ENCODE measurements at regions not wholly inside any gene's neighbourhood (a gene's known extent, or its start where the extent isn't known, plus 50 kb on each side); places are given as distances from the start of the nearest gene placed in this dataset.

DNA sequence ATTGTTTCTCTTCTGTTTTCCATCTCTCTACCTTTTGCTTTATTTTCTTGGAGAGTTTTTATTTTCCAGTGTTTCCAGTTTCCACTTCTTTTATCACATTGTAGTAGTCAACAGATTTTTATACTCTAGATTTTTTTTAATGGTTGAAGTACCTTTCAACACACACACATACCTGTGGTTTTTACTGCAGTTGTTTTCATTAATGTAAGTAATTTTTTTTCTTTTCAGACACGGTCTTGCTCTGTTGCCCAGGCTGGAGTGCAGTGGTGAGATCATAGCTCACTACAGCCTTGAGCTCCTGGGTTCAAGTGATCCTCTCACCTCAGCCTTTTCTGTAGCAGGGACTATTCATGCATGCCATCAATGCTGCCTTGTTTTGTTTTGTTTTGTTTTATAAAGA, 472.5 kb upstream of the SGO1 start:
- CTCF ChIA-PET = no interaction called here
- H3K27ac Mint-ChIP-seq (ENCODE audit: unreplicated experiment) = peak overlapping the region; percentile 54
- peaks cover 14% of the 10 kb centered on the region for H3K4me1 Mint-ChIP-seq (ENCODE audit: low read depth, unreplicated experiment)
- no peak overlapping the region for H3K4me3 Mint-ChIP-seq (ENCODE audit: low read depth, unreplicated experiment)
- intact Hi-C loops (cut with micrococcal nuclease; ENCODE audit: unreplicated experiment) = no loop called here
- no peaks in the 10 kb centered on the region for H3K36me3 Mint-ChIP-seq (ENCODE audit: insufficient read depth, unreplicated experiment)
- no peaks in the 10 kb centered on the region for H3K27me3 Mint-ChIP-seq (ENCODE audit: unreplicated experiment)
- peaks cover 5% of the 10 kb centered on the region for H3K9me3 Mint-ChIP-seq (ENCODE audit: low read depth, unreplicated experiment)
- TF ChIP-seq, protein P1, sequence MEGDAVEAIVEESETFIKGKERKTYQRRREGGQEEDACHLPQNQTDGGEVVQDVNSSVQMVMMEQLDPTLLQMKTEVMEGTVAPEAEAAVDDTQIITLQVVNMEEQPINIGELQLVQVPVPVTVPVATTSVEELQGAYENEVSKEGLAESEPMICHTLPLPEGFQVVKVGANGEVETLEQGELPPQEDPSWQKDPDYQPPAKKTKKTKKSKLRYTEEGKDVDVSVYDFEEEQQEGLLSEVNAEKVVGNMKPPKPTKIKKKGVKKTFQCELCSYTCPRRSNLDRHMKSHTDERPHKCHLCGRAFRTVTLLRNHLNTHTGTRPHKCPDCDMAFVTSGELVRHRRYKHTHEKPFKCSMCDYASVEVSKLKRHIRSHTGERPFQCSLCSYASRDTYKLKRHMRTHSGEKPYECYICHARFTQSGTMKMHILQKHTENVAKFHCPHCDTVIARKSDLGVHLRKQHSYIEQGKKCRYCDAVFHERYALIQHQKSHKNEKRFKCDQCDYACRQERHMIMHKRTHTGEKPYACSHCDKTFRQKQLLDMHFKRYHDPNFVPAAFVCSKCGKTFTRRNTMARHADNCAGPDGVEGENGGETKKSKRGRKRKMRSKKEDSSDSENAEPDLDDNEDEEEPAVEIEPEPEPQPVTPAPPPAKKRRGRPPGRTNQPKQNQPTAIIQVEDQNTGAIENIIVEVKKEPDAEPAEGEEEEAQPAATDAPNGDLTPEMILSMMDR (IDR thresholded peaks at IDR 0.05; ENCODE audit: unreplicated experiment) = no peak
- no peak for DNase-seq
- no TSS peak for BruUV-seq (replicated peaks)

DNA sequence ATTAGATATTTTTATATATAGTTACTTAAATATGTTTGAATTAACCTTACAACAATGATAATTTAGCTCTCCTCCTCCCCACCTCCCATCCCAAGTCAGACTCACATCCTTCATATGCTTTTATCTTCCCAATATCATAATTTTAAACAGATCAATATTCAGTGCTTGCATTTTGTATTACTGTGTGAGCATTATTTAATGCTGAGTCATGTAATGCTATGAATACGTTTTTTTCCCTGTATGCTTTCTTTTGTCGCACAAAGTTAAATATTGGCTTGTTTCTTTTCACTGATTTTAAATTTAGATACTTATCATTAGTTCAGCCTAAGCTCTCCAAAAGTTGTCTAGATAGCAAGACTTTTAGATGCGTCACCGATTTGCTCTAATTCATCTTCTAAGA, 471.6 kb upstream of the SGO1 start:
- H3K27ac Mint-ChIP-seq (ENCODE audit: unreplicated experiment) = peak overlapping the region; percentile 54
- intact Hi-C loops (cut with micrococcal nuclease; ENCODE audit: unreplicated experiment) = no loop called here
- CTCF ChIA-PET = no interaction called here
- no peaks in the 10 kb centered on the region for H3K36me3 Mint-ChIP-seq (ENCODE audit: insufficient read depth, unreplicated experiment)
- no peak overlapping the region for H3K4me3 Mint-ChIP-seq (ENCODE audit: low read depth, unreplicated experiment)
- TF ChIP-seq, protein P1 (IDR thresholded peaks at IDR 0.05; ENCODE audit: unreplicated experiment) = no peak
- no TSS peak for BruUV-seq (replicated peaks)
- DNase-seq = no peak
- peaks cover 5% of the 10 kb centered on the region for H3K9me3 Mint-ChIP-seq (ENCODE audit: low read depth, unreplicated experiment)
- H3K4me1 Mint-ChIP-seq (ENCODE audit: low read depth, unreplicated experiment) = peaks cover 15% of the 10 kb centered on the region
- H3K27me3 Mint-ChIP-seq (ENCODE audit: unreplicated experiment) = no peaks in the 10 kb centered on the region

DNA sequence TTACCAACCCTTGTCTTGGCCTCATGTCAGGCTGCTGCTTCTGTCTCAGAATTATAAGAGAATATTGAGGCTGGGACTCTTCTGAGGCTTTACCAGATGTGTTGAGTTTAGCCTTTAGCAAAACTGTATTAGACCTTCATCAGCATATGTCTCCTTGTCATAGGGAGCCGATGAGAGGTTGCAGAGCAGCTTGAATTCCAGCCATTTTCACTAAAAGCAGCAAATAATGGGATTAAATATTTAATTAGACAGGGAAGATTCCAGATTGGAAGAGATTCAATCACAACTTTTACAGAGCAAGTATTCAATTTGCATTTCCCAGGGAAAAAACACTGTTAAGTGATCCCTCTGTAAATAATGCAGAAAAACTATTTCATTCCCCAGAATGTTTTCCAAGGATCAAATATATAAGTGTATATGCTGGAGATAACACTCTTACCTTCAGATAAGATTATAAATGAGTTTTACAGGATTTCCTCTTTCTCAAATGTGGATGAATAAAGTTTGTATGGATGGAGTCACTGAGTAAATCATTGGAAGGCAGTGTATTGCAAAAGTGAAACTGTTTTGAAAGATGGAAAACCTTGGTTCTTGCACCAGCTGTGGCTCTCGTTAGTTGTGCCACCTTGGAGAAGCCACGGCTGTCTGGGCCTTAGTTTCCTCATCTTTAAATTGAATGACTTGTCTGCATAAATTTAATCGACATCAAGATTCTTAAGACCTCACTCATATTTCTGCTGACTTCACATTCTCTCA, 466.4 kb upstream of the SGO1 start:
- DNase-seq = no peak
- intact Hi-C loops (cut with micrococcal nuclease; ENCODE audit: unreplicated experiment) = no loop called here
- Mint-ChIP-seq H3K27me3 (ENCODE audit: unreplicated experiment) (no peaks in the 10 kb centered on the region), H3K9me3 (ENCODE audit: low read depth, unreplicated experiment) (peaks cover 4% of the 10 kb centered on the region), H3K4me3 (ENCODE audit: low read depth, unreplicated experiment) (peak overlapping the region; percentile 31), H3K27ac (ENCODE audit: unreplicated experiment) (no peak overlapping the region), H3K4me1 (ENCODE audit: low read depth, unreplicated experiment) (peaks cover 11% of the 10 kb centered on the region), H3K36me3 (ENCODE audit: insufficient read depth, unreplicated experiment) (no peaks in the 10 kb centered on the region)
- TF ChIP-seq, protein P1 (IDR thresholded peaks at IDR 0.05; ENCODE audit: unreplicated experiment) = no peak
- CTCF ChIA-PET = no interaction called here
- no TSS peak for BruUV-seq (replicated peaks)

DNA sequence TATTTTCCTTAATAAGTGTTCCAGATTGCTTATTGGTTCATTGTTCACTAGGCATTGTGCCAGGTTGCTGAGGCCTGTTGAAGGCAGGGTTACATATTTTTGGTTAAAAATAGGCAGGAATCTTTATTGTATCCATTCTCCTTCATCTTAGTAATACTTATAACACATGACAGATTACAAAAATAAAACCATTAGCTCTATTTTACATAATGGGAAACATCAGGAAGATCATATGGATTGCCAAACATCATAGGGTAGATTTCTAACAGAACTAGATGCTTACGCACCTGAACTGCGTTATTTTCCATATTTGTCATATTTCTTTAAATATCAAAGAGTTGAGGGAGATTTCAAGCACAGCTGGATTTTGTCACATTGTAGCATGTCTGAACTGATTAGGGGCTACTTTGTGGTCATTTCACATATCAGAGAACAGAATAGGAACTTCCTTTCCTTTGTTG, 462.9 kb upstream of the SGO1 start:
- CTCF ChIA-PET = no interaction called here
- intact Hi-C loops (cut with micrococcal nuclease; ENCODE audit: unreplicated experiment) = no loop called here
- Mint-ChIP-seq H3K9me3 (ENCODE audit: low read depth, unreplicated experiment) (peaks cover 5% of the 10 kb centered on the region), H3K27ac (ENCODE audit: unreplicated experiment) (no peak overlapping the region), H3K36me3 (ENCODE audit: insufficient read depth, unreplicated experiment) (no peaks in the 10 kb centered on the region), H3K27me3 (ENCODE audit: unreplicated experiment) (no peaks in the 10 kb centered on the region), H3K4me3 (ENCODE audit: low read depth, unreplicated experiment) (no peak overlapping the region), H3K4me1 (ENCODE audit: low read depth, unreplicated experiment) (peaks cover 17% of the 10 kb centered on the region)
- DNase-seq = no peak
- TF ChIP-seq, protein P1 (IDR thresholded peaks at IDR 0.05; ENCODE audit: unreplicated experiment) = no peak
- no TSS peak for BruUV-seq (replicated peaks)

Data from Calu3 (cell line).